Esophagus mucosa (tissue), 1 donor: ENCODE measurements at regions not wholly inside any gene's neighbourhood (a gene's known extent, or its start where the extent isn't known, plus 50 kb on each side); places are given as distances from the start of the nearest gene placed in this dataset.

ENCODE experiments used
- ATAC-seq: fragments of 200-7000 bp; cut with Tn5 transposase; one replicate; pipeline ENCODE4 v1.9.1; 2020
- donor health status: DM: yes; HTN: yes; CAD: no.

GRCh38 chr1:184919892-184920291 is 54.4 kb downstream of the NIBAN1 start:
- ATAC-seq: no peak

- peak; percentile 63 for ATAC-seq
Observed at GRCh38 chr1:184915463-184916090, 58.7 kb downstream of the NIBAN1 start.

DNA sequence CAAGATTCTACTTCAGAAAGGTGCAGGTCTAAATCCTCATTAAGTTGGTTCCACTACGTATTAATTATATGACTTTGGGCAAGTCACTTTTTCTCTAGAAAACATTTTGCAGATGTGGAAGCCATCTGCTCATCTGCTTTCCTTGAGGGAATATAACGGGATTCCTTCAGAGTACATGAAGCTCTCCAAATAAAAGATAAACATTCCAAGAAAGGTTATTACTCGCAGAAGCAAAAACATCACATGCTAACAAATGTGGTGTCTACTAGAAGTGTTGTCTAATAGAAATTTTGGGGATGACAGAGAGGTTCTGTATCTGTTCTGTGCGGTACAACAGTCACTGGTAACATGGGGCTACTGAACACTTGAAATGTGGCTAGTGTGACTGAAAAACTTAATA is 60.2 kb downstream of the NIBAN1 start:
- no peak for ATAC-seq

GRCh38 chr1:184912392-184912791 is 61.9 kb downstream of the NIBAN1 start:
- no peak for ATAC-seq

- ATAC-seq: no peak
Observed at GRCh38 chr1:184911830-184912229, 62.5 kb downstream of the NIBAN1 start.

DNA sequence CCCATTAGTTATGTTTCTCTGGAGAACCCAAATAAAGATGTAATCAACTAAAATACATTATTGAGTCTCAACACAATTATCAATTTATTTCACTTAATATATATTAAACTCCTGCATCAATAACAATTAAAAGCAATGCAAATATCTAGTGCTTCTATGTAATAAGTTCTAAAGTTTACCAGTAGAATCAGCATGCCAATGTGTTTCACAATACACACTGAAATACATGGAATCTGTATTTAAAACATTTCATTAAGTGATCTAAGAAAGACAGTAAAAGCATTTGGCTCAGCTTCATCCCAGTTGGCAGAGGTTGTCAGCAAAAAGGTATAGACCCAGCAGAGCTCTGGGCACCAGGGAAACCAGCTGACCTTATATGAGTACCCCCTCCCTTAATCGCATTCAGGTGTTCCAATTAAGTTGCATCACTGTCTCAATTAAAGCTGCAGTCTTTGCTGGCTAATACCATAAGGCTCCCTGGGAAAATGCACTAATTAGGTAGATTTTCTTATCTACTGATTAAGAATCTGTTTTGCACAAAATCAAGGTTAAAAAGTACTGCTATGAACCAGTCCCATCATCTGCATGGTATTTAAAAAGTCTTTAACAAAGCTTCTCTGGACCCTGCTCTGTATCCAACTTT is 63.1 kb downstream of the NIBAN1 start:
- no peak for ATAC-seq

DNA sequence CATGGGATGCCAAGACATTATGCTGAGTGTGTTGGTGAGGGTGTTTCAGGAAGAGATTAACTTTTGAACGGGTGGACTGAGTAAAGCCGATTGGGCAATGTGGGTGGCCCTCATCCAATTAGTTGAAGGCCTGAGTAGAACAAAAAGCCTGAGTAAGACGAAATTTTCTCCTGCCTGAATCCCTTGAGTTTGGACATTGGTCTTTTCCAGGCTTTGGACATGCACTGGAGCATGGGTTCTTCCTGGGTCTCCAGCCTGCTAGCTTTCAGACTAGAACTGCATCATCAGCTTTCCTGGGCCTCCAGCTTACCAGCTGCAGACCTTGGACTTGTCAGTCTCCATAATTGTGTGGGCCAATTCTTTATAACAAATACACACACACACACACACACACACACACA is 63.6 kb downstream of the NIBAN1 start:
- peak; percentile 92 for ATAC-seq

- ATAC-seq: no peak
Observed at GRCh38 chr1:184910005-184910404, 64.3 kb downstream of the NIBAN1 start.

GRCh38 chr1:184909019-184909418 is 65.3 kb downstream of the NIBAN1 start:
- no peak for ATAC-seq

- ATAC-seq: no peak
Observed at GRCh38 chr1:184908506-184908905, 65.8 kb downstream of the NIBAN1 start.

- ATAC-seq: no peak
Observed at GRCh38 chr1:184907500-184907899, 66.8 kb downstream of the NIBAN1 start.

DNA sequence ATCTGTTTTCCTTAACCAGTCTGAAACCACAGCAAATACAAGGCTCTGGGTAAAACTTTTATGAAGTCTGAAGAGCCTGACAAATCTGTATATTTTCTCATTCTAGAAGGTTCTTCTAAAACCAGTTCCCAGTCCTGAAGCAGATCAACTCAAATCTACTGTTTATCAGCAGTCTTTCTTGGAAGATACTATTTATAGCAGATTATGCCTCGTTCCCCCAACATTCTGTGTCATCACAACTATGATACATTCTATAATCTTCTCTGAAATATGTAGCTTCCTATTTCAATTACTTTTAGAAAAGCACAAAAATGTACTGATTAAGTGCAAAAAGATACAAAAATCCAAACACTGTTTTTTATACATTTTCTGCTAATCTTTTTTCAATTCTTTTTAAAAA is 67.5 kb downstream of the NIBAN1 start:
- ATAC-seq: no peak

- ATAC-seq: no peak
Observed at GRCh38 chr1:184905601-184906322, 68.5 kb downstream of the NIBAN1 start.

- ATAC-seq: no peak
Observed at GRCh38 chr1:184903111-184903692, 71.1 kb downstream of the NIBAN1 start.

DNA sequence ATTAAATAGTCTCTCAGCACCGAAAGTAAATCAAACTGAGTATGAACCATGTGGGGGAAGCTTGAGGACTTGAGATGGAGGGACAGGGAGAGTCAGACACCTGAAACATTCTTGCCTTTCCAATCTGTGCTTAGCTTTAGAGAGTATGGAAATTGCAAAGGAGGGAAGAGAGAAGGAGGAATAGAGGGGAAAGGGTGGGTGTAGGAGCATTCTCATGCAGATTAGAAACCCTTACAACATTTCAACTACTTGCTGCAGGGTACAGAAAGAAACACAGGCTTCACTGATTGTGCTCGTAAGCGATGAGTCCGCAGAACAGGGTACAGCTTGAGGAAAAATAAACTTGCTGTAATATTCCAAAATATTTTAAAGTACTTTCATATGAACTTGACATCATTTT is 73.8 kb downstream of the NIBAN1 start:
- ATAC-seq: no peak

GRCh38 chr1:184896000-184896399 is 78.3 kb downstream of the NIBAN1 start:
- ATAC-seq: no peak

DNA sequence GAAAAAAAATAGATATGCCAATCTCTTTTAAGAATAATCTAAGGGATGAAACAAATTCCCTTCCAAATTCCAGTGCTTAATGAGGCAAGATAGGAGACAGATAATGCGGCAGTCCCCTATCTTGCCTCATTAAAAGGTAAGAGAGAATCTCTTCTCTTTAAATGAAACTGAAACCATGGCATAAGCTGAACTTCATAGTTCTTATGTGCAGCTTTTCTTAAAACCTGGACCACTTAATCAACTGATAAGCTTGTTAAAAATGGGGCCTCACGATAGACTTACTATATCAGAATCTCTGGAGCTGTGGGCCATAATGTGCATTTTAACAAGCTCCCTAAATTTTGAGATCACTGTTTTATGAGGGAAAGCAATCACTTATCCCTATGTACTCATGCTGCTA is 79.2 kb downstream of the NIBAN1 start:
- ATAC-seq: no peak

DNA sequence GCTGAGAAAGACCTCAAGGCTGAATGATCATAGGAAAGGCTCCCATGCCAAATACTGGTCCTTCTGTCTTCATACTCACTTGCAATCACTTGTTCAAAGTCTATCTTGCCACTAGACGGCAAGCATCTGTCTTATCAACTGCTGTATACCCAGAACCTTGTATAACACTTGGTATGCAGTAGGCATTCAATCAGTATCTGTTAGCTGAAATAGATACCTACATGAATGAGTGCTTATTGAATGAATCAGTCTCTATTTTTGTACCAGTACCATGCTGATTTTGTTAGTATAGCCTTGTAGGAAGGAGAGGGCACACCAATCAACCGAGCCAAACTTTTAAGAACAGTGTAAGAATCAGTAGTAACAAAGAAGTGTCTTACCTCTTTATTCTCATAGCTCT is 80.6 kb downstream of the NIBAN1 start:
- no peak for ATAC-seq

GRCh38 chr1:184892116-184892515 is 82.2 kb downstream of the NIBAN1 start:
- ATAC-seq: peak; percentile 77

- ATAC-seq: no peak
Observed at GRCh38 chr1:184891440-184891839, 82.9 kb downstream of the NIBAN1 start.

DNA sequence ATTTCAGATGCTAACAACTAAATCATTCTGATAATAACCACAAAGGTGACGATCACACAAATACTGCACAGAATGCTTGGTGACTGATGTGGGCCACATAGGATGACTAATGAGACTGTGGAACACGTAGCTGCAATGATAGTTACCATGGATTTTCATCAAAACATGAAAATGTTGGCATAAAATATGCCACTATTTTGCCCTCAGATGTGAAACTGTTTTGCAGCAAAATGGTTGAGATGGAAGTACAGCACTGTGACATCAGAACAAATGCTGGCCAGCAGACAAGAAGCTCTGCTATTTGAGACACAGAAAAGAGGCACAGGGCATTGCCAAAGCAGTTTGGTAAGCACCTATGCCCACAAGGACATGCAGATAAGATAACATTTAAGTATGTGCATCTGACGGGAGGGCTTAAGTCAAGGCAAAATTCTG is 83.8 kb downstream of the NIBAN1 start:
- ATAC-seq: no peak

DNA sequence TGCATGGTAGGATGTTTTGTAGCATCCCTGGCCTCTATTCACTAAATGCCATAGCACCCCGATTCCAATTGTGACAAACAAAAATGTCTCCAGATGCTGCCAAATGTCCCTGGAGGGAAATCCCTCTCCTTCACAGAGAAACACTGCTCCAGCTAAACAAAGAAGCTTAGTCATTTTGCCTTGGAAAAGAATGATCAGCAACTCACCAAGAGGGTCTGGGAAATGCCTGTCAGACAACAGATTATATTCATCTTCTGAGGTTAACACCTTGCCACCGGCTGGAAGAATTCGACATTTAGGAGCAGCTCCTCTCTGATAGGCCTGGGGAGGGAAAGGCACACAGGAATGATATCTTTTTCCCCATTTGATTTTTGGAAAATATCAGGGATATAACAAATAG is 84.4 kb downstream of the NIBAN1 start:
- ATAC-seq: no peak

DNA sequence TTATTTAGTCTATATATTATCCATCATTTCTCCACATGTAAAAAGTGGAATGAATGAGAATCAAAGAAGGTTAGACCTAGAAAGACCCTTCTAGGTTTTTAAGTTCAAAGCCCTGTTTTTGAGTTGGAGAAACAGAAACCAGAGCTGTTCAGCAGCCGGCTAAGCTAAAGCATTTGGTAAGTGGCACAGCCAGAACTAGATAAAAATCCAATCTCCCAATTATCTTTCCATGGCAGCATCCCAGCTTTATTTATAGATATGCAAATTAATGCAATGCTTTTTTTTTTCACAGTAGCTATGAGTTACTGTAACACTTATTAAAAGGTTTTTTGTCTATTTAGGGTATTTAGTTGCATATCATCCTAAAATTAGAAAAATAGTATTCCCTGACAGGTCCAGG is 85.1 kb downstream of the NIBAN1 start:
- ATAC-seq: no peak

DNA sequence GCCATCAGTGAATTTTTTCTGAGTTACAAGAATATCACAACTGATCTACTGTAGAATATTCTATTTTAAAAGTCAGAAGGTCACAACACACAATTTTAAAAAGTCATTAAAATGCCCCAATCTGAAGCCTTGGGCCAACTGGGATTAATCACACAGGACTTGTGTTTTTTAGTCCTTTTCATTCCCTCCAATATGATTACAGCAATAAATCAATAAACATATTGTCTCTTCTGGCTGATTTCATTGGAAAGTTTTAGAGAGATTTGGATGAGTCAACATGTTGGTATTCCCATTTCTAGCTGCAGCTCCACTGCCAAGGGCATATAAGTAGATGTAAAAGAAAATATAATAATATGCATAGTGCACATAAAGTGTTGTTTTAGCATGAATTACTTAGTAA is 85.8 kb downstream of the NIBAN1 start:
- no peak for ATAC-seq
